Motor neuron (in vitro differentiated cells): ENCODE measurements at regions not wholly inside any gene's neighbourhood (a gene's known extent, or its start where the extent isn't known, plus 50 kb on each side); places are given as distances from the start of the nearest gene placed in this dataset.

Experiments
- ATAC-seq, 8 experiments: fragments of 200-7000 bp; cut with Tn5 transposase; replicated peaks in 6 of 8; 2 replicates each; pipeline ENCODE4 v1.8.0; 2021; ENCODE audit warnings: mild to moderate bottlenecking in 8 of 8, moderate library complexity in 8 of 8
- H3K27ac ChIP-seq, 2 donors: fragments of 250-450 bp; sonication (Bioruptor Pico); 2 replicates each; pipeline ENCODE4 v1.9.0; 2021; ENCODE audit warnings: antibody characterized with exemption in 2 of 2, mild to moderate bottlenecking in 2 of 2, moderate library complexity in 1 of 2
- H3K4me1 ChIP-seq, 2 donors: fragments of 250-450 bp; sonication (Bioruptor Pico); replicated peaks in 1 of 2; 2 replicates each; pipeline ENCODE4 v1.6.1; 2021; ENCODE audit warnings: antibody characterized with exemption in 2 of 2, mild to moderate bottlenecking in 2 of 2, moderate library complexity in 1 of 2
- H3K4me3 ChIP-seq, 5 donors: fragments of 250-450 bp; sonication (Bioruptor Pico); 2 replicates each; pipeline ENCODE4 v1.9.0; 2021; ENCODE audit warnings: antibody characterized with exemption in 5 of 5, mild to moderate bottlenecking in 5 of 5, moderate library complexity in 4 of 5
- WGBS, 10 experiments: fragments of 450-650 bp; shearing (Covaris generic); methylation state at CpG; one replicate each; pipeline ENCODE4 v1.0.0; 2022; 5-methylcytosine and 5-hydroxymethylcytosine counted together
- in situ Hi-C, 9 experiments: fragments of 400-800 bp; cut with MboI; loops; one replicate each; pipeline ENCODE4 v1.15.0; 2021; ENCODE audit warnings: low sequenced_read_pairs in 9 of 9, low pct_unique_long_range_greater_than_20kb in 2 of 9; ENCODE audit not compliant: unreplicated experiment in 9 of 9

DNA sequence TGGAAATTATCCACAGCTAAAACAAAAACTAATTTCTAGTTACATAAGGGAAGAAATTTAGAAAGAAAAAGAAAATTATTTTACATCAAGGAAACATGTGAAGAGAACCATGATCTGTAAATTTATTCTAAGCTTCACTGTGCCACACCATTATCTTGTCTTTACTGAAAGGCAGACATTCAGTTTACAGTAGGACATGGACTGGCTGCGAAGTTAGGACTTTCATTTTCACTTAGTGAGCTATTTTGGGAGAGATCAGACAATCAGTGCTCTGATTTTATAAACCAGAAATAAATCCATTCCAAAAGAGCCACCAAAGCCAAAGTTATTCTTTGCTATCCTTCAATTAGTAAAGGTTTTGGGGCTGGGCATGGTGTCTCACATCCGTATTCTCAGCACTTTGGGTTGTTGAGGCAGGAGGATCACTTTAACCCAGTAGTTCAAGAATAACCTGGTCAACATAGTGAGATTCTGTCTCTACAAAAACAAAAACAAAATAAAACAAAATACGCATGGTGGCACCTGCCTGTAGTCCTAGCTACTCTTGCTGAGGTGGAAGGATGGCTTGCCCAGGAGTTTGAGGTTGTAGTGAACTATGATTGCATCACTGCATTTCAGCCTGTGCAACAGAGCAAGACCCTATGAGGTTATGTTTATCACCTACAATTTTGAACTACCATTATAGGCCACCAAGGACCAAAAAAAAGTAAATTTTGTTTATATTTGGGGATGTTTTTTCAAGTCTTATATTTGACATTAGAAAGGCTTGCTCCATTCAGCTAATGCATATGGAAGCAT lies 1084.8 kb upstream of the ATXN7L3B start:
- Histone ChIP-seq H3K4me3 (no peak overlapping the region), H3K27ac (no peak overlapping the region), H3K4me1 (no peaks in the 10 kb centered on the region)
- ATAC-seq = no peak
- 0 to 100% (median 91%) methylated on average over 1 to 3 of the region's 3 CpGs for WGBS, 10 experiments
- in situ Hi-C loops = no loop called here

DNA sequence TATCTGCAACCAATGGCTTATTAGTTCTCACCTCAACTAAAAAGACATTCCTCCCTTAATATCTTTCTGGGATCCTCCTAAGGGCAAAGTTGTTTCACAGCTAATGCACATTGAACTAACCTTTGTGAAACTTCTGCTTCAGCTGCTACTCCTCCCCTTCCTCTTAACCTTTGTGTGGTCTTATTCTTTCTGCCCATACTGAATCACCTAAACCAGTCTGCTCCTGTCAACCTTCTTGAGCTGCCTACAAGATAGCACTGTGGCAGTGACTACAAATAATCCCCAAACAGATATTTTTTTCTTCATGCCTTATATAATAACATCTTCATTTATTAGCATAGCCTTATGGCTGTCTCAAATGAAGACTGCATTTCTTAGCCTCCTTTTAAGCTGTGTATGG lies 1077.4 kb upstream of the ATXN7L3B start:
- ATAC-seq = no peak
- H3K4me1 ChIP-seq = no peaks in the 10 kb centered on the region

GRCh38 chr12:73465106-73465505 lies 1072.5 kb upstream of the ATXN7L3B start:
- in situ Hi-C loops = no loop called here
- H3K4me1 ChIP-seq = no peaks in the 10 kb centered on the region
- H3K27ac ChIP-seq = no peak overlapping the region
- 0 to 50% (median 40%) methylated on average over 1 to 2 of the region's 4 CpGs; no CpG with 5 or more reads in 6 of the 10 experiments for WGBS, 10 experiments
- H3K4me3 ChIP-seq = no peak overlapping the region
- ATAC-seq = no peak

More for the DNA sequence above, 1077.4 kb upstream of the ATXN7L3B start:
- Histone ChIP-seq H3K4me3 (no peak overlapping the region), H3K27ac (no peak overlapping the region)
- in situ Hi-C loops = no loop called here

DNA sequence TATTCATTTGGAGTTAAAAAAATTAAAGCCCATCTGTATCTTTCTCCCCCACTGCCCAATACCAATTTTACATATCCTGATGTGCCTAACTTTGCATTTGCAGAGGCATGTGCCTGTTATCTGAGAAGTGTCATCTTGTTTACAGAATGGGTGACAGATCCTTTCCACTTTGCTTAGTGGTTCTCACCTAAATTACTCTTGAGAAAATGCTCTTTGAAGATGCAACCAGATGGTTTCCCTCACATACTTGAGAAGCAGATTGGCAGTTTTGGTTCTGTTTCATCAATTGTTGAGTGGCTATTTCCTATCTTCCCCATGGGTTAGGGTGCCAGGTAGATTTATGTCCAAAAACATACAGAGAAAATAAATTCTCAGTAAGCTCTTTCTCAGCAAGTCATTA lies 1051.4 kb upstream of the ATXN7L3B start:
- ATAC-seq = no peak
- Histone ChIP-seq H3K4me1 (no peaks in the 10 kb centered on the region), H3K4me3 (no peak overlapping the region), H3K27ac (no peak overlapping the region)
- in situ Hi-C loops = no loop called here

- ATAC-seq = no peak
- WGBS, 10 experiments = 0 to 80% (median 23%) methylated on average over 1 of the region's 1 CpG; no CpG with 5 or more reads in 2 of the 10 experiments
- no peak overlapping the region for H3K27ac ChIP-seq
- no peak overlapping the region for H3K4me3 ChIP-seq
- in situ Hi-C loops = no loop called here
- H3K4me1 ChIP-seq = no peaks in the 10 kb centered on the region
Measured at GRCh38 chr12:73506611-73507010, 1031.0 kb upstream of the ATXN7L3B start.

DNA sequence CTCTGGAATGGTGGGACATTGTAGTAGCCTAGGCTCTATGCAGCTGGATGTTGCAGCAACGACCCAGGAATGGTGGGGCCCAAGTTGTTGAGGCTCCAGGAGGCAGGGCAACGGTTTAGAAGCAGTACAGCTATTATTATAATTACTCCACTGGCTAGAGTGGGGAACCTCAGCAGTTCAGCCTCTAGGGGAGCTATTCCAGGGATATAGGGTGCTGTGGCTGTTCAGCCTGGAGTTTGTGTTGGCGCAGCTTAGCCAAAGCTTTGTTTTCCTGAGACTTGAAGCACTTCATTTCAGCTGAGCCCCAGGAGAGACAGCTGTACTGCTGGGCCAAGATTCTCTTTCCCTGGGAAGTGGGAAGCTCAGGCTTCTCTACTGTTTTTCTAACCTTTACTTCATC lies 1023.0 kb upstream of the ATXN7L3B start:
- ATAC-seq = no peak
- 20 to 100% (median 85%) methylated on average over 1 to 3 of the region's 3 CpGs; no CpG with 5 or more reads in 6 of the 10 experiments for WGBS, 10 experiments
- Histone ChIP-seq H3K4me3 (no peak overlapping the region), H3K27ac (no peak overlapping the region), H3K4me1 (no peaks in the 10 kb centered on the region)
- in situ Hi-C loops = no loop called here

DNA sequence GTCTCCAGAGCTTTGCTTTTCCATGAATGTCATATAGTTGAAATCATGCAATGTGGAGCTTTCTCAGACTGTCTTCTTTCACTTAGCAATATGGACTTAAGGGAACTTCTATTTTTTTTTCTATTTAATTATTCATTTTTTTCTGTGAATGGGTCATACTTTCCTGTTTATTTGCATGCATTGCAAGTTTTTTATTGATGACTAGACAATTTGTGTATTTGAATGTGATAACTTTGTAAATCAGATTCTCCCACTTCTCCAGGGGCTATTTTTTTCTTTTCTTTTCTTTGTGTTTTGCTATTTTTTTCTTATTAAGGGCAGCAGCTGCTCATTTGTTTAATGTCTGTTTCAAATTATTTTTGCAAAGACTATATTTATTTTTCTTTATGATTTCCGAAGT lies 1019.8 kb upstream of the ATXN7L3B start:
- Histone ChIP-seq H3K27ac (no peak overlapping the region), H3K4me3 (no peak overlapping the region), H3K4me1 (no peaks in the 10 kb centered on the region)
- WGBS, 10 experiments = 0% methylated on average over 1 of the region's 1 CpG
- no peak for ATAC-seq
- in situ Hi-C loops = no loop called here

DNA sequence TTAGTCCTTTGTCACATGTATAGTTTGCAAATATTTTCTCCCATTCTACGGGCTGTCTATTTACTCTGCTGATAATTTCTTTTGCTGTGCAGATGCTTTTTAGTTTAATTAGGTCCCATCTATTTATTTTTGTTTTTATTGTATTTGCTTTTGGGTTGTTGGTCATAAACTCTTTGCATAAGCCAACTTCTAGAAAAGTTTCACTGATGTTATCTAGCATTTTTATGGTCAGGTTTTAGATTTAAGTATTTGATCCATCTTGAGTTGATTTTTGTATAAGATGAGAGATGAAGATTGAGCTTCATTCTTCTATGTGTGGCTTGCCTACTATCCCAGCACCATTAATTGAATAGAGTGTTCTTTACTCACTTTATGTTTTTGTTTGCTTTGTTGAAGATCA lies 1008.4 kb upstream of the ATXN7L3B start:
- H3K4me3 ChIP-seq = no peak overlapping the region
- no peak for ATAC-seq
- H3K4me1 ChIP-seq = no peaks in the 10 kb centered on the region
- WGBS, 10 experiments = 0 to 100% (median 63%) methylated on average over 1 of the region's 1 CpG; no CpG with 5 or more reads in 1 of the 10 experiments
- in situ Hi-C loops = no loop called here
- H3K27ac ChIP-seq = no peak overlapping the region

DNA sequence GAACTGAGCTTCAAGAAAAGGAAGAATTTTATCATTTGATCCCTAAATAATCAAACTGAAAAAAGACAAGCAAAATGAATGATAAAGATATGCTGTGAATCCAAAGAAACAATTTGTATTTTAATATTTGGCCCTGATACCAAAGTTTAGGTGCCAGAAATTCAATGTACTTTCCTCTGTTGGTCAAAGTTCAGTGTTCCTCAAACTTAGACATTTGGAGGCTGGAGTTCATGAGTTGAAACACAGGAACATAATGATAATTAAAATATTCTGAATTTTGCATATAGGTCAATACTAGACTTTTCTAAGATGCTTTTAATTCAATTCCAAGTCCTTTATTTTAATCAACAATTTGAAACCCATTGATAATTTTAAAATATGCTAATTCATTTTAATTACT lies 1007.7 kb upstream of the ATXN7L3B start:
- in situ Hi-C loops = no loop called here
- H3K4me1 ChIP-seq = no peaks in the 10 kb centered on the region
- H3K27ac ChIP-seq = no peak overlapping the region
- no peak overlapping the region for H3K4me3 ChIP-seq
- no peak for ATAC-seq

DNA sequence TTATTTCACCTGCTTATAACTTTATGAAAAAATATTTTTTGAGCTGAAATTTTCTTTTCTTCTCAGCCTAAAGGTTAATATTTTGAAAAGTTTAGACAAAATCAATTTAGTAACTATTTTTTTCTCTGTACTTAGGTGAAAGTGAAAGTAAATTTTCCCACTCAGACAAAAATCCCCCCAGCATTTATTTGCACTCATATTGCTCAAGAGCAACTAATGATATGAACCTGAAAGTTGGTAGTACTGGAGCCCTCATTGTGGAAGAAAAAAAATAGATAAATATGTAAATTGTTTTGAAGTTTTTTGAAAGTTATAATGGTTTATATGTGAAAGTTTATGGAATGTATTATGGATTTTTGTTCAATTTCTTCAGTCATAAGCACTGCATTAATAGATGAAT lies 1005.9 kb upstream of the ATXN7L3B start:
- no peak for ATAC-seq
- in situ Hi-C loops = no loop called here
- H3K4me3 ChIP-seq = no peak overlapping the region
- H3K27ac ChIP-seq = no peak overlapping the region
- H3K4me1 ChIP-seq = no peaks in the 10 kb centered on the region

DNA sequence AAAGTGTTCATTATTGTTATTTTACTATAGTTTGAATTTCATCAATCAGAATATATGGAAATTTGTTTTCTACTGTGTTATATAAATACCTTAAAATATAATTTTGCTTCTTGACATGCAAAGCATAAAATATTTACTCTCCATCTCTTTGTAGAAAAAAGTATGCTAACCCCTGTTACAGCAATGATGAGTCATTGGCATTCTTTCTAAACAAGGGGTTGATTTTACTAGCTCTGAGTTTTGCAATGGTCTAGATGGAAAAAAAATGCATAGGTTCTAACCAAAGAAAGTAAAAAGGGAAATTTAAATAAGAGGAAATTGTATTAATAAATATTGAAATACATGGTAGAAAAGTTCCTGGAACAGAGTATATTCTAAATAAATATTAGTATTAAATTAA lies 990.2 kb upstream of the ATXN7L3B start:
- ATAC-seq = no peak
- Histone ChIP-seq H3K27ac (no peak overlapping the region), H3K4me3 (no peak overlapping the region), H3K4me1 (no peaks in the 10 kb centered on the region)
- in situ Hi-C loops = no loop called here

- H3K4me1 ChIP-seq = no peaks in the 10 kb centered on the region
- 2 to 83% (median 72%) methylated on average over 2 to 4 of the region's 4 CpGs for WGBS, 10 experiments
- H3K27ac ChIP-seq = no peak overlapping the region
- no peak overlapping the region for H3K4me3 ChIP-seq
- in situ Hi-C loops = no loop called here
- ATAC-seq = no peak
Measured at GRCh38 chr12:73585136-73585535, 952.5 kb upstream of the ATXN7L3B start.

- 0 to 100% (median 46%) methylated on average over 1 of the region's 1 CpG; no CpG with 5 or more reads in 2 of the 10 experiments for WGBS, 10 experiments
- no peaks in the 10 kb centered on the region for H3K4me1 ChIP-seq
- ATAC-seq = no peak
- H3K4me3 ChIP-seq = no peak overlapping the region
- in situ Hi-C loops = no loop called here
- H3K27ac ChIP-seq = no peak overlapping the region
Measured at GRCh38 chr12:73589220-73589619, 948.4 kb upstream of the ATXN7L3B start.

DNA sequence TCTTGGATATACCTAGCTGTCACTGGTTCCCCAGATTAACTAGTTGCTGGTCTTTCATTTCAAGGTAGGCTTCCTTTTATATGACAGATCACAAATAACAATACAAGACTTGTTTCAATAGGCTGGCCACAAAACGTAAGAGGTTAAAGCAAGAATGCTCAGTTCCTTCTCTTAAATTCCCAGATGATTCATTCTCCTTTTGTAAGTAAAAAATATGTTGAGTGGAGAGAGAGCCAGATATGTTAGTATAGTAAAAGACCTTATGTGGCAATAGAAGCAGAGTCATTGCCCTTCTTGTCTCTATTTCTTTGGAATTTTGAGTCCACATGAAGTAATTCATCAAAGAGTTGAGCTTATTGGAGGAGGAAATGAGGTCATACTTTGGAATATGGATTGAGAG lies 939.0 kb upstream of the ATXN7L3B start:
- Histone ChIP-seq H3K4me3 (no peak overlapping the region), H3K27ac (no peak overlapping the region), H3K4me1 (no peaks in the 10 kb centered on the region)
- no peak for ATAC-seq
- WGBS, 10 experiments = 0 to 100% (median 57%) methylated on average over 1 of the region's 1 CpG; no CpG with 5 or more reads in 1 of the 10 experiments
- in situ Hi-C loops = no loop called here
